Urinary bladder (tissue), 3 donors: ENCODE measurements at regions not wholly inside any gene's neighbourhood (a gene's known extent, or its start where the extent isn't known, plus 50 kb on each side); places are given as distances from the start of the nearest gene placed in this dataset.

Source experiments
- DNase-seq: peaks from one replicate; pipeline ENCODE4 v3.0.0-alpha.2; 2015; ENCODE audit errors: extremely low spot score
- H3K27ac ChIP-seq: one replicate; pipeline ENCODE4 v1.5.1; 2013; ENCODE audit warnings: low read depth, mild to moderate bottlenecking, moderate library complexity
- H3K36me3 ChIP-seq: one replicate; pipeline ENCODE4 v1.6.1; 2013; ENCODE audit warnings: mild to moderate bottlenecking, moderate library complexity; ENCODE audit not compliant: insufficient read depth
- H3K4me1 ChIP-seq: one replicate; pipeline ENCODE4 v1.6.1; 2013; ENCODE audit warnings: mild to moderate bottlenecking, moderate library complexity; ENCODE audit not compliant: insufficient read depth
- H3K4me3 ChIP-seq: one replicate; pipeline ENCODE4 v1.5.1; 2013; ENCODE audit warnings: low read depth, low read length
- WGBS: extraction: QIAGEN DNeasy Blood & Tissue Kit; methylation state at CpG from one replicate; pipeline ENCODE4 v1.1.7; 2013; 5-methylcytosine and 5-hydroxymethylcytosine counted together
- donor health status: healthy with polysubstance abuse.
- donor health status: healthy.

DNA sequence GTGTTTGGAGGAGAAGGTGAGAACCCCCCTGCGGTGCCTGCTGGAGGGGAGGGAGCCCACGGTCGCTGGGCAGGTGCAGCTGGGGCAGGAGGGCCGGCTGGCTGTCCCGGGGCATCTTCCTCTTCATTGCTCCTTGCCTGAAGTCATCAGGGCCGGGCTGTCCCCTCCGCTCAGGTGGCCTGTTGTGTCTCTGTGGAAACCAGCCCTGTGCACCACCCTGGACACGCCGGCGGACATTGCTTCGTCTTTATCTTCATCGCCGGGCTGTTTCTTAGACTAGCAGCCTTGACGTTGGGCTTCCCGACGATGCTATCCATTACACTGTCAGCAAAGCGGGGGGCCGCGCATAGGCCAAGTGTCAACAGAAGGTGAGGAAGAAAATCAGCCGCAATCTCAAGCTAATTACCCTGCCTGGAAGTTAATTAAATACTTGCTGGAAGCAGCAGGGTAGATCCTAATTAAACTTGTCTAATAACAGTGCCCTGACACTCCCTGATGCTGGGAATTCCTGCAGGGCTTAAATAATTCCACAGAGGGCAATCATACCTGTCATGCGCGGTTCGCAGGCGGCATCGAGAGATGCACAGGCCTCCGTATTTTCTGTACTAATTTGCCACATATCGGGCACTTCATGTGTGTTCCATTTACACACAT is 111.4 kb upstream of the SOX1 start:
- no peaks in the 10 kb centered on the region for H3K36me3 ChIP-seq
- DNase-seq = no peak
- no peaks in the 10 kb centered on the region for H3K4me1 ChIP-seq
- H3K4me3 ChIP-seq = no peak overlapping the region
- 80% methylated on average over 27 of the region's 27 CpGs for WGBS
- no peak overlapping the region for H3K27ac ChIP-seq

- 91% methylated on average over 59 of the region's 59 CpGs for WGBS
- no peak overlapping the region for H3K4me3 ChIP-seq
- H3K27ac ChIP-seq = no peak overlapping the region
- DNase-seq = no peak
- H3K4me1 ChIP-seq = no peaks in the 10 kb centered on the region
- H3K36me3 ChIP-seq = no peaks in the 10 kb centered on the region
Observed at GRCh38 chr13:111956261-111957151, 110.4 kb upstream of the SOX1 start.

DNA sequence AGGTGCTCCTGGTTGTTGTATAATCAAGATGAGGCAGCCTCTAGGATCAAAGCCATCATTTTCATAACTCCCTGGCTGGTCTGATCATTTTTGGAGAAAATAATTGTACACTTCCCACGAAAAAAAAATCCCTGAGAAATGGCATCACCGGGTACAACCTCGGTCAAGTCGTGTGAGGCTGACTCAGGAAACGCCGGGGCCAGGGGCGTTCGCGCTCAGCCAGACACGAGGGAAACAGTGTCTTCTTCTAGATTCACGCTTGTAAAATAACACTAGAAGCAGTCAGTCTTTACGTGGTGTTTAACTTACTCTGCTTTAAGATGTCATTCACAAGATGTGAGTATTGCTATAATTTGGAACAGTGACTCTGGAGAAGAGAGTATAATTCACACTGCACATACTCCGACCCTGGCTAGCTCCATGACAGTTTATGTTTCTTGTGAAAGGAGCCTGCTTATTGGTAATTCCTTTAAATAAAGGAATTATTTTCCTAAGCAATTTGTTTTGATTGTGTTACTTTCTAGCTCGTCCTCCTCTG is 109.0 kb upstream of the SOX1 start:
- WGBS = 42% methylated on average over 14 of the region's 14 CpGs
- DNase-seq = no peak
- no peak overlapping the region for H3K4me3 ChIP-seq
- no peaks in the 10 kb centered on the region for H3K36me3 ChIP-seq
- H3K4me1 ChIP-seq = no peaks in the 10 kb centered on the region
- H3K27ac ChIP-seq = no peak overlapping the region

DNA sequence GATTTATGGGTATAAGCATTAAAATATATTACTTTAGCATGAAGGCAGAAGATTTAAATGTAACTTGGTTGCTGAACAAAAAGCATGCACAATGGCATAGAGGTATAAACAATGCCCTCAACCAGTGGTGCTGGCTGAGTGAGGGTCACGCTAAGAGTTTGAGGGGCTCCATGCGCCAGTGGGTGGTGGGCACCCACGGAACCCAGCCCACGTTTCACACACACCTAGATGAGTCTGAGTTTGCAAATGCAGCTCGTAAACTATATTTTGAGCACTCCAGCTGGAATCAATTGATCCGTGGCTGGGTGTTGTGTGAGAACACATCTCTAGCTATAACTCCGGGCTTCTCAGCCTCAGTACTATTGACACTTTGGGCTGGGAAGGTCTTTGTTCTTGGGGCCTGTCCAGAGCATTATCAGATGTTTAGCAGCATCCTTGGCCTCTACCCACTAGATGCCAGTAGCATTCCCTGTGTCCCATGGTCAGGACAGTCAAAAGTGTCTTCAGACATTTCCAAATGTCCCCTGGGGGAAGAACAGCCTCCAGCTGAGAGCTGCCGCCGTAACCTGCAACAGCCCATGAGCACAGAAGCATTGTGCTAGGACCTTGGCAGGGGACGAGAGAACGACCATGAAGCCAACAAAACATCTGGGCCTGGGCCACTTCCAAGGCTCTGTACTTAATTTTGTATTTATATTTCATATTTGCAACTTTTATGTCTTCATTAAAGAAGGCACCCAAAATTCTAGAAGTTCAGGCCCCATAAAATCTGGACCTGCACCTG is 108.1 kb upstream of the SOX1 start:
- Histone ChIP-seq H3K4me1 (no peaks in the 10 kb centered on the region), H3K27ac (no peak overlapping the region), H3K36me3 (no peaks in the 10 kb centered on the region), H3K4me3 (no peak overlapping the region)
- no peak for DNase-seq
- 59% methylated on average over 11 of the region's 11 CpGs for WGBS

- DNase-seq = no peak
- Histone ChIP-seq H3K27ac (no peak overlapping the region), H3K4me1 (no peaks in the 10 kb centered on the region)
Observed at GRCh38 chr13:111960152-111960772, 106.7 kb upstream of the SOX1 start.

DNA sequence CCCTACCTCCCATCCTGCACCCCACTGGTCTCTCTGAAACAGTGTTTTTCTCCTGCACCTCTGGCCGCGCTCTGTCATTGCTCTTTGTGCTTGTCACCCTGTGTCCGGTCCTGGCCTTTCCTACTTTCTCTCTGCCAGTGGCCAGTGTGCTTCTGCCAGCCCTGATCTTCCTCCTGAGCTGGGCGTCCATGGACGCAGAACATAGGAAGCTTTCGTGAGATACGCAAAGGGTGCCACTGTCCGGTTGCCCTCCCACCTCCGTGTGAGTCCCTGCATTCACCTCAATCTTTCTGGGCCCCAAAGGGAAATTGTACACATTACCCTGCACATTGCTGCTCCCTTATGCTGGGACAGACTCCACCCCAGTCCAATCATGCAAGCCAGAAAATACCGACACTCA is 105.7 kb upstream of the SOX1 start:
- Histone ChIP-seq H3K4me1 (no peaks in the 10 kb centered on the region), H3K36me3 (no peaks in the 10 kb centered on the region), H3K27ac (no peak overlapping the region), H3K4me3 (no peak overlapping the region)
- 83% methylated on average over 10 of the region's 10 CpGs for WGBS
- no peak for DNase-seq

More at GRCh38 chr13:111960152-111960772, 106.7 kb upstream of the SOX1 start:
- Histone ChIP-seq H3K36me3 (no peaks in the 10 kb centered on the region), H3K4me3 (no peak overlapping the region)

DNA sequence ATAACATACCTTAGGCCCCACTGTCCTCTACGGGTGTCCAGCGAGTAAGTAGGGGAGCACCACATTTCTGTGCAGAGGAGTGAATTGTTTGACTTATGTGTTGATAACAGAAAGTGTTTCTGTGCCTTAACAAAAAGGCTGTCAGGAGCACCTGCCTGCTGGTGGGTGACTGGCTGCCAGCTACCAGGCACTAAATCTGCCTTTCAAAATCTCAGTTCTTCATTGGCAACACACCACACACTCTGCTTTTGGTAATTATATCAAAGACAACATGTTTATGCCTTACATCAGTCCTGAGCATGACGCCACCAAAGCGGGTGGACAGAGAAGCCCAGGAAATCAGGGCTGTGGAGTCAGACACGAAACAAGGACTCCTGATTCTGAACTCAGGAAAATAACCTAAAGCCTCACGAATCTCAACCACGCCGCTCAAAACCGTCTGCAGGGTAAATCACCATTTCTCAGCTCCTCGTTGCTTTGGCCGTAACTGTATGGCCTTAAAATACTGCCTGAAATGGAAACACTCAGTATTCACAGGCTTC is 105.2 kb upstream of the SOX1 start:
- H3K36me3 ChIP-seq = no peaks in the 10 kb centered on the region
- DNase-seq = no peak
- no peak overlapping the region for H3K27ac ChIP-seq
- WGBS = 78% methylated on average over 11 of the region's 11 CpGs
- H3K4me1 ChIP-seq = no peaks in the 10 kb centered on the region
- H3K4me3 ChIP-seq = no peak overlapping the region

DNA sequence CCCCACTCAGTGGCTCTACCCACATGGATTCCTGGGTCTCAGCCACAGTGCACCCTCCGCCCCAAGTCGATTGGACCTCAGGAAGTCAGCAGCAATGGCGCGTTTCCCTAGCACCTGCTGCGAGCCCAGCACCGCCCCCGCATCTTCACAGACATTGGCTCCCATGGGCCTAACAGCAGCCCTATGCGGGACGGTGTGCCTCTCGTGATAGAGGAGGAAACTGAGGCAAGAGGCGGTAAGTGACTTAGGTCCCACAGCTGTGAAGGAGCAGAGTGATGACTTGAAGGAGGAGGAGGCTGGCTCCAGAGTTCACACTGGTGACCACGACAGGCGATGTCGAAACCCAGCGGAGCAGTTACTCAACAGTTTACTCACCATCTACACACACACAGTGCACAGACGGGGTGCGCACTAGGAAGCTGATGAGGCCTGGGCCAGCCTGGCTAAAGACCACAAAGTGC is 104.5 kb upstream of the SOX1 start:
- Histone ChIP-seq H3K4me3 (no peak overlapping the region), H3K36me3 (no peaks in the 10 kb centered on the region), H3K27ac (no peak overlapping the region), H3K4me1 (no peaks in the 10 kb centered on the region)
- no peak for DNase-seq
- 90% methylated on average over 17 of the region's 17 CpGs for WGBS

GRCh38 chr13:111963031-111963430 is 103.9 kb upstream of the SOX1 start:
- H3K36me3 ChIP-seq = no peaks in the 10 kb centered on the region
- no peak for DNase-seq
- WGBS = 90% methylated on average over 13 of the region's 13 CpGs
- H3K4me1 ChIP-seq = no peaks in the 10 kb centered on the region
- no peak overlapping the region for H3K27ac ChIP-seq
- no peak overlapping the region for H3K4me3 ChIP-seq

DNA sequence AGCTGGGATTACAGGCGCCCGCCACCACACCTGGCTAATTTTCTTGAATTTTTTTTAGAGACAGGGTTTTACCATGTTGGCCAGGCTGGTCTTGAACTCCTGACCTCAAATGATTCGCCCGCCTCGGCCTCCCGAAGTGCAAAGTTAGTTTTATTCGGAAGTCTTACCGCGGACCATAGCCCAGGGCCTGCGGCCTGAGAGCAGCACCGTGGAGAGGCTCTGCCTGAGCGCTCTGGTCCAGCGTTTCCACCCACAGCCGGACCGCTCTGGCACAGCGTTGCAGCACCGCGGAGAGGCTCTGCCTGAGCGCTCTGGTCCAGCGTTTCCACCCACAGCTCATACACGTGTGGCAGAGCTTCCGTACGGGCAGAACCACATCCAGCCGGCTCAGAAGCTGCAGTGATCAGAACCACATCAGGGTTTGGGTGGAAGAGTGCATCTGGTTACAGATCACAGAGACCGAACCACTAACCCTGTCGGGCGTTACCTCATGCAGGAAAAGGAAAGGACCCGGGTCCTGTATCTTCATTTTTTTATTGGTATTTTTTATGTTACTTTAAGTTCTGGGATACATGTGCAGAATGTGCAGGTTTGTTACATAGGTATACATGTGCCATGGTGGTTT is 102.4 kb upstream of the SOX1 start:
- no peak for DNase-seq
- 96% methylated on average over 28 of the region's 28 CpGs for WGBS
- H3K27ac ChIP-seq = no peak overlapping the region
- no peaks in the 10 kb centered on the region for H3K36me3 ChIP-seq
- H3K4me3 ChIP-seq = no peak overlapping the region
- H3K4me1 ChIP-seq = no peaks in the 10 kb centered on the region

GRCh38 chr13:111965466-111966214 is 101.3 kb upstream of the SOX1 start:
- no peaks in the 10 kb centered on the region for H3K4me1 ChIP-seq
- H3K27ac ChIP-seq = no peak overlapping the region
- WGBS = 89% methylated on average over 24 of the region's 24 CpGs
- DNase-seq = no peak
- no peak overlapping the region for H3K4me3 ChIP-seq
- no peaks in the 10 kb centered on the region for H3K36me3 ChIP-seq

DNA sequence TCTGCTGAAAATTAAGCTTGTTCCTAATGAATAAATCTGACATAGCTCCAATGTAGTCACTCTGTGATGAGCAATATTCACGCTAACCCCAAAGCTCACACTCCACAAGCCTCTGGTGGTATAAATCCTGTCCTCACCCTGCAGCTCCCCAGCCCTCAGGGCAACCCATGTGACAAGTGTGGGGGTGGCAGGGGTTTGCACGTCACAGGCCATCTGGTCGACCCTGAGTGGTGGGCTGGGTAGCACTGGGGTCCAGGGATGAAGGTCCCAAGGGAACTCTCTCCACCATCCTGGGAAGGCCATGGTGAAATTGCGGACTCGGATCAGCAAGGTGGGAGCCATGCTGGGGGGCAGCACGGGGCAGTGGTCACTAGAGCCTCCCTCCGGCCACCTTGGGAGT is 100.0 kb upstream of the SOX1 start:
- Histone ChIP-seq H3K27ac (no peak overlapping the region), H3K4me3 (no peak overlapping the region), H3K36me3 (no peaks in the 10 kb centered on the region), H3K4me1 (no peaks in the 10 kb centered on the region)
- no peak for DNase-seq
- WGBS = 78% methylated on average over 7 of the region's 7 CpGs
